OCI-LY3 (cell line): ENCODE measurements at regions not wholly inside any gene's neighbourhood (a gene's known extent, or its start where the extent isn't known, plus 50 kb on each side); places are given as distances from the start of the nearest gene placed in this dataset.

Experiments
- CTCF ChIP-seq: fragments of 200-600, 300-600 bp; sonication (generic); IDR thresholded peaks from 2 replicates; pipeline ENCODE4 v1.5.1; 2014; ENCODE audit warnings: antibody characterized with exemption, low read length, low read depth
- EZH2phosphoT487 ChIP-seq: fragments of 200-600 bp; shearing (Covaris generic); IDR thresholded peaks from 2 replicates; pipeline ENCODE4 v1.6.1; 2018; ENCODE audit warnings: antibody characterized with exemption, mixed run types, low read depth

- TF ChIP-seq CTCF (no peak), EZH2phosphoT487 (no peak)
These were observed 88.3 kb downstream of the RPE65 start for GRCh38 chr1:68361346-68361910.
